Activated naive CD4-positive, alpha-beta T cell treated with anti-CD3 and anti-CD28 coated beads, Interleukin-2, amount 10 ng/mL, durations not matched to agents 7 days and 5 days (primary cell): ENCODE measurements at regions not wholly inside any gene's neighbourhood (a gene's known extent, or its start where the extent isn't known, plus 50 kb on each side); places are given as distances from the start of the nearest gene placed in this dataset.
"Not testable (repeated sequence)": the region's sequence is repeated elsewhere in the genome, so short reads cannot be mapped to it uniquely, and the experiment has no call there.

ENCODE experiments used
- CTCF ChIA-PET: fragments of 350-600 bp; sonication (Branson Sonifier 250); formaldehyde crosslinking; loops from one replicate; lab custom pipeline; 2021; ENCODE audit warnings: antibody characterized with exemption; lab: Charles Lee
- DNase-seq: peaks from one replicate; pipeline ENCODE4 v3.0.0-alpha.2; 2020
- H3K27ac Mint-ChIP-seq: one replicate; pipeline ENCODE4 v1.8.0; 2021; ENCODE audit warnings: mild to moderate bottlenecking, moderate library complexity, mixed read lengths
- H3K27me3 Mint-ChIP-seq: one replicate; pipeline ENCODE4 v1.8.0; 2021; ENCODE audit warnings: mild to moderate bottlenecking, mixed read lengths
- H3K36me3 Mint-ChIP-seq: one replicate; pipeline ENCODE4 v1.8.0; 2021; ENCODE audit warnings: mixed read lengths
- H3K4me1 Mint-ChIP-seq: one replicate; pipeline ENCODE4 v1.8.0; 2021; ENCODE audit warnings: mixed read lengths
- H3K4me3 Mint-ChIP-seq: one replicate; pipeline ENCODE4 v1.8.0; 2021; ENCODE audit warnings: mild to moderate bottlenecking, moderate library complexity, mixed read lengths
- H3K9me3 Mint-ChIP-seq: one replicate; pipeline ENCODE4 v1.8.0; 2021; ENCODE audit warnings: mixed read lengths

DNA sequence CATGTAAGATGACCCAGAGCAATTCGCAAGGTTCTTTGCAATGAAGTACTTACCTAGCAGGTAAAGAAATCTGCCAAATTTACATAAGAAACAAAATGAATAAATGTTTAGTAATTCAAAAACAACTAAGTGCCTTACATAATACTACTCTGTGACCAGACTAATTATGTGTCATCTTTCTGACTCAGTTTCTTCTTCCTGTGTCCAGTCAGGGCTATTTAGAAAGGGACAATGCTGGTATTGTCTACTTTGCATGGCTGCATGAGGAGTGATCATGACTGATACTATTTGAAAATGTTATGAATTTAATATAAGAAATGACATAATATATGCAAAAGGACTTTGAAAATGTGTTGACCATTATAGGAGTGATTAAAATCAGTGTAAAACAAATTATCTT lies 210.0 kb downstream of the TMEM161B start:
- no peaks in the 10 kb centered on the region for H3K27me3 Mint-ChIP-seq
- no peak for DNase-seq
- CTCF ChIA-PET = no interaction called here
- no peak overlapping the region for H3K4me3 Mint-ChIP-seq
- no peaks in the 10 kb centered on the region for H3K4me1 Mint-ChIP-seq
- no peak overlapping the region for H3K27ac Mint-ChIP-seq
- peaks cover 5% of the 10 kb centered on the region for H3K9me3 Mint-ChIP-seq
- no peaks in the 10 kb centered on the region for H3K36me3 Mint-ChIP-seq

DNA sequence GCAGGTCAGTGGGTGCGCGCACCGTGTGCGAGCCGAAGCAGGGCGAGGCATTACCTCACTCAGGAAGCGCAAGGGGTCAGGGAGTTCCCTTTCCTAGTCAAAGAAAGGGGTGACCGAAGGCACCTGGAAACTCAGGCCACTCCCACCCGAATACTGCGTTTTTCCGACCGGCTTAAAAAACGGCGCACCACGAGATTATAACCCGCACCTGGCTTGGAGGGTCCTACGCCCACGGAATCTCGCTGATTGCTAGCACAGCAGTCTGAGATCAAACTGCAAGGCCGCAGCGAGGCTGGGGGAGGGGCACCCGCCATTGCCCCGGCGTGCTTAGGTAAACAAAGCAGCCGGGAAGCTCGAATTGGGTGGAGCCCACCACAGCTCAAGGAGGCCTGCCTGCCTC lies 216.2 kb downstream of the TMEM161B start:
- H3K27ac Mint-ChIP-seq, H3K4me1 Mint-ChIP-seq, H3K27me3 Mint-ChIP-seq, H3K4me3 Mint-ChIP-seq, H3K36me3 Mint-ChIP-seq, CTCF ChIA-PET, DNase-seq, H3K9me3 Mint-ChIP-seq: not testable (repeated sequence)

DNA sequence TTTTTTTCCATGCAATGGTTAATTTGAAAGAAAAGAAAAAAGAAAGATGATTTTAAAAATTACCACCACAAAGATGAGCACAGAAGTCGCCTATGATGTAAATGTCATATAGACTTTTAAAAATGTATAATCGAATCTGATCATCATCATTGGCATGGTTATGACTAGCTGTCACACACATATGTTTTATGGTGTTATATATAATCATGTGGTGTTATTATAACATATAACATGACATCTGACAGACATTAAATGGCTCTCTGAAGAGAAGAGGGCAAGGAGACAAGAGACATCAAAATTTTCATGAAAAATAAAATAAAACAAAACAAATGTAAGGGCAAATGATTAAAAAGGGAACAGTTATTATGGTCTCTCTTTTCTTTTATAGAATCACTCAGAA lies 217.5 kb downstream of the TMEM161B start:
- CTCF ChIA-PET = no interaction called here
- H3K36me3 Mint-ChIP-seq = no peaks in the 10 kb centered on the region
- H3K27me3 Mint-ChIP-seq = no peaks in the 10 kb centered on the region
- no peaks in the 10 kb centered on the region for H3K4me1 Mint-ChIP-seq
- H3K4me3 Mint-ChIP-seq = no peak overlapping the region
- H3K27ac Mint-ChIP-seq = no peak overlapping the region
- DNase-seq = no peak
- no peaks in the 10 kb centered on the region for H3K9me3 Mint-ChIP-seq

- no peaks in the 10 kb centered on the region for H3K36me3 Mint-ChIP-seq
- no peaks in the 10 kb centered on the region for H3K9me3 Mint-ChIP-seq
- H3K27ac Mint-ChIP-seq = no peak overlapping the region
- no peaks in the 10 kb centered on the region for H3K27me3 Mint-ChIP-seq
- H3K4me1 Mint-ChIP-seq = no peaks in the 10 kb centered on the region
- DNase-seq = no peak
- no peak overlapping the region for H3K4me3 Mint-ChIP-seq
- CTCF ChIA-PET = no interaction called here
Observed at GRCh38 chr5:88049737-88050136, 218.9 kb downstream of the TMEM161B start.

GRCh38 chr5:88049156-88049555 lies 219.5 kb downstream of the TMEM161B start:
- Mint-ChIP-seq H3K4me3 (no peak overlapping the region), H3K4me1 (no peaks in the 10 kb centered on the region), H3K36me3 (no peaks in the 10 kb centered on the region), H3K9me3 (no peaks in the 10 kb centered on the region), H3K27me3 (no peaks in the 10 kb centered on the region), H3K27ac (no peak overlapping the region)
- CTCF ChIA-PET = no interaction called here
- DNase-seq = no peak

DNA sequence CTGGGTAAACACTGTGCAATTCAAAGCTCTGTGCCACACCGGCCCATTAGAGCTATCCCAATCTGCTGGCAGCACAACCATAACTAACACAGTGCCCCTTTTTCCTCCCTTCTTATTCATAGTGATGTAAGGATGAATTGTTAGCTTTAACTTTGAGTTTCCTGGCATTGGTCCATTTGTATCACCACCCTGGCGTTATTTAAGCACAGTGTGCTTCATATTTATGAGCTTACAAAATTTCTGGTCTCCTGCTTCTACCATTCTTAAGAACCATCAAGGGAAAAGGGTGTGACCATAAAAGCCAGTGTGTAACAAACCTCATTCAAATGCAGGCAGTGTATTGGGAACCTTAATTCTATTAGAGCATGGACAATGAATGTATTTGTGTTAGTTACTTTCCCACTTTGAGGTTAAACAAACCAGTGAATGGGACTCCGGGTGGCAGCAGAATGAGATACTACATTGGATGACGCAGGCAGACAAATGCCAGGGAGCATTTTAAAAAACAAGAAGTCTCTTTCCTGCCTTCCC lies 222.6 kb downstream of the TMEM161B start:
- DNase-seq = no peak
- H3K9me3 Mint-ChIP-seq = no peaks in the 10 kb centered on the region
- CTCF ChIA-PET = no interaction called here

GRCh38 chr5:88045165-88045564 lies 223.5 kb downstream of the TMEM161B start:
- H3K4me1 Mint-ChIP-seq = no peaks in the 10 kb centered on the region
- H3K4me3 Mint-ChIP-seq = no peak overlapping the region
- no peaks in the 10 kb centered on the region for H3K27me3 Mint-ChIP-seq
- DNase-seq = no peak
- H3K9me3 Mint-ChIP-seq = no peaks in the 10 kb centered on the region
- no peak overlapping the region for H3K27ac Mint-ChIP-seq
- CTCF ChIA-PET = no interaction called here
- no peaks in the 10 kb centered on the region for H3K36me3 Mint-ChIP-seq

More for the DNA sequence above, 222.6 kb downstream of the TMEM161B start:
- H3K4me3 Mint-ChIP-seq = no peak overlapping the region
- H3K27ac Mint-ChIP-seq = no peak overlapping the region
- H3K4me1 Mint-ChIP-seq = no peaks in the 10 kb centered on the region
- H3K27me3 Mint-ChIP-seq = no peaks in the 10 kb centered on the region
- H3K36me3 Mint-ChIP-seq = no peaks in the 10 kb centered on the region

GRCh38 chr5:88034520-88034919 lies 234.1 kb downstream of the TMEM161B start:
- Mint-ChIP-seq H3K27me3 (no peaks in the 10 kb centered on the region), H3K4me1 (no peaks in the 10 kb centered on the region), H3K9me3 (no peaks in the 10 kb centered on the region), H3K36me3 (no peaks in the 10 kb centered on the region), H3K4me3 (no peak overlapping the region), H3K27ac (no peak overlapping the region)
- CTCF ChIA-PET = no interaction called here
- no peak for DNase-seq

DNA sequence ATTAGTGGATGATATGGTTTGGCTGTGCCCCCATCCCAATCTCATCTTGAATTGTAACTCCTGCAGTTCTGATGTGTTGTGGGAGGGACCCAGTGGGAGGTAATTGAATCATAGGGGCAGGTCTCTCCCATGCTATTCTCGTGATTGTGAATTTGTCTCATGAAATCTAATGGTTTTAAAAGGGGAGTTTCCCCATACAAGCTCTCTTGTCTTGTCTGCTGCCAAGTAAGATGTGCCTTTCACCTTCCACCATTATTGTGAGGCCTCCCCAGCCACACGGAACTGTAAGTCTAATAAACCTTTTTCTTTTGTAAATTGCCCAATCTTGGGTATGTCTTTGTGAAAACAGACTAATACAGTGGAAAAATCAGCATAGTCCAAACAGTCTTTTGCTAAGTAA lies 235.5 kb downstream of the TMEM161B start:
- no peak overlapping the region for H3K27ac Mint-ChIP-seq
- no peaks in the 10 kb centered on the region for H3K4me1 Mint-ChIP-seq
- H3K27me3 Mint-ChIP-seq = no peaks in the 10 kb centered on the region
- no peak overlapping the region for H3K4me3 Mint-ChIP-seq
- no peak for DNase-seq
- CTCF ChIA-PET = no interaction called here
- H3K36me3 Mint-ChIP-seq = no peaks in the 10 kb centered on the region
- H3K9me3 Mint-ChIP-seq = no peaks in the 10 kb centered on the region

DNA sequence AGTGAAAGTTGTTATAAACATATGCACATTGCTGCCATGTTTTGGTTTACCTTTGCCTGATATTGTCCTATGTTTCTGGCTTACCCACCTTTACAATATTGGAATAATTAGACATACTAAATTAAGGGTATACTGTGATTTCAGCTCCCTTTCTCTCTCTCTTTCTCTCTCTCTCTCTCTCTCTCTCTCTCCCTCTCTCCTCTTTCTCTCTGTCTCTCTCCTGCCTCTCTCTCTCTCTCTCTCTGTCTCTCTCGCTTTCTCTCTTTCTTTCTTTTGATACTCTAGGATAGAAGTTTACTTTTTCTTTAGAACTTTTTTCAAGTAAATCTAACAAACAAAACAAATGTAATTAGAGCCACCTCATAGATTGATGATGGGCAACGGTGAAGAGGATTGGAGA lies 239.6 kb downstream of the TMEM161B start:
- H3K4me3 Mint-ChIP-seq = no peak overlapping the region

GRCh38 chr5:88021141-88021540 lies 247.5 kb downstream of the TMEM161B start:
- no peak overlapping the region for H3K27ac Mint-ChIP-seq
- no peak for DNase-seq
- CTCF ChIA-PET = no interaction called here
- no peaks in the 10 kb centered on the region for H3K9me3 Mint-ChIP-seq
- no peaks in the 10 kb centered on the region for H3K36me3 Mint-ChIP-seq
- H3K4me1 Mint-ChIP-seq = no peaks in the 10 kb centered on the region
- no peak overlapping the region for H3K4me3 Mint-ChIP-seq
- no peaks in the 10 kb centered on the region for H3K27me3 Mint-ChIP-seq

More for the DNA sequence above, 239.6 kb downstream of the TMEM161B start:
- H3K36me3 Mint-ChIP-seq = no peaks in the 10 kb centered on the region
- no peaks in the 10 kb centered on the region for H3K9me3 Mint-ChIP-seq
- no peaks in the 10 kb centered on the region for H3K4me1 Mint-ChIP-seq
- DNase-seq = no peak
- CTCF ChIA-PET = no interaction called here
- H3K27me3 Mint-ChIP-seq = no peaks in the 10 kb centered on the region
- no peak overlapping the region for H3K27ac Mint-ChIP-seq

DNA sequence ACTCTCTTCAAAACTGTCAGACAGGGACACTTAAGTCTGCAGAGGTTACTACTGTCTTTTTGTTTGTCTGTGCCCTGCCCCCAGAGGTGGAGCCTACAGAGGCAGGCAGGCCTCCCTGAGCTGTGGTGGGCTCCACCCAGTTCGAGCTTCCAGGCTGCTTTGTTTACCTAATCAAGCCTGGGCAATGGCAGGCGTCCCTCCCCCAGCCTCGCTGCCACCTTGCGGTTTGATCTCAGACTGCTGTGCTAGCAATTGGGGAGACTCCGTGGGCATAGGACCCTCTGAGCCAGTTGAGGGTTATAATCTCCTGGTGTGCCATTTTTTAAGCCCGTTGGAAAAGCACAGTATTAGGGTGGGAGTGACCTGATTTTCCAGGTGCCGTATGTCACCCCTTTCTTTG lies 253.7 kb downstream of the TMEM161B start:
- H3K36me3 Mint-ChIP-seq, H3K4me3 Mint-ChIP-seq, CTCF ChIA-PET, H3K27me3 Mint-ChIP-seq, H3K9me3 Mint-ChIP-seq, H3K4me1 Mint-ChIP-seq, H3K27ac Mint-ChIP-seq, DNase-seq: not testable (repeated sequence)

GRCh38 chr5:88000877-88001276 lies 267.8 kb downstream of the TMEM161B start:
- no peaks in the 10 kb centered on the region for H3K36me3 Mint-ChIP-seq
- no peaks in the 10 kb centered on the region for H3K27me3 Mint-ChIP-seq
- peaks cover 3% of the 10 kb centered on the region for H3K9me3 Mint-ChIP-seq
- no peak for DNase-seq
- no peak overlapping the region for H3K27ac Mint-ChIP-seq
- CTCF ChIA-PET = no interaction called here
- H3K4me1 Mint-ChIP-seq = no peaks in the 10 kb centered on the region
- no peak overlapping the region for H3K4me3 Mint-ChIP-seq

DNA sequence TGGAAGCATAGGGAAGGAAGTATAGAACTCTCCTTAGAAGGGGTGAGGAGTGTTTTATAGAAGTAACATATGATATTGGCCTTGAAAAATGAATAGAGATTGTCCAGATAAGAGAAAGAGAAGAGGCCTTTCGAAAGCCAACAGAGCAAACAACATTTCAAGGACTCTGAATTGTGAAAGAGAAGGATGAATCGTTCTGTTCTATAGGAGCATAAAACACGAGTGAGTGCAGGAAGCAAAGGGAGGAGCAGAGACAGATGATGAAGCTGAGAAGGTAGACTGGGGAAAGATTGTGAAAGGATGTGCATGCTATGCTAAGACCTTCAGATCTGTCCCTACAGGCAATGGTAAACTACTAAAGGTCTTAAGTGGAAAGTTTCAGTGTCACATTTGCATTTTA lies 271.0 kb downstream of the TMEM161B start:
- no peaks in the 10 kb centered on the region for H3K36me3 Mint-ChIP-seq
- H3K4me3 Mint-ChIP-seq = no peak overlapping the region
- no peak overlapping the region for H3K27ac Mint-ChIP-seq
- peaks cover 2% of the 10 kb centered on the region for H3K9me3 Mint-ChIP-seq
- H3K27me3 Mint-ChIP-seq = no peaks in the 10 kb centered on the region
- DNase-seq = no peak
- CTCF ChIA-PET = no interaction called here
- no peaks in the 10 kb centered on the region for H3K4me1 Mint-ChIP-seq

GRCh38 chr5:87966213-87966612 lies 302.4 kb downstream of the TMEM161B start:
- Mint-ChIP-seq H3K27ac (no peak overlapping the region), H3K4me1 (no peaks in the 10 kb centered on the region), H3K9me3 (no peaks in the 10 kb centered on the region), H3K36me3 (no peaks in the 10 kb centered on the region), H3K4me3 (no peak overlapping the region), H3K27me3 (no peaks in the 10 kb centered on the region)
- CTCF ChIA-PET = no interaction called here
- DNase-seq = no peak

DNA sequence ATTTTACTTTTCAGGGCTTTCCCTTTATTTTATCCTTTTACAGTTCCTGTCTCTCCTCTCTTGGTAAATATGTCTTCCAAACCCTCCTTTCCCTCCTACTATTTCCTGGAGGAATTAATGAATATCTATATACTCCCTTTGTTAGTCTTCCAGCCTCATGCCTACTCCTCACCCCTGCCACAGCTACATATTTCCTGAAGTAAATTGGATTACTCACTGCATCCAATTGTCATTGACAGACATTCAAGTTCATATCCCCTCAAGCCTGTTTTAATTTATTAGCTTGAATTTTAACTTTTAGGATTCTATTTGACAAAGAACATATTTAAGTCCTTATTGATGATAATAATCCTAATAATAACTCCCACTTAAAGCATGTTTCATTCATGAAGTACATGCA lies 314.5 kb downstream of the TMEM161B start:
- H3K27me3 Mint-ChIP-seq = no peaks in the 10 kb centered on the region
- no peaks in the 10 kb centered on the region for H3K9me3 Mint-ChIP-seq
- H3K27ac Mint-ChIP-seq = no peak overlapping the region
- no peak overlapping the region for H3K4me3 Mint-ChIP-seq
- no peak for DNase-seq
- H3K4me1 Mint-ChIP-seq = no peaks in the 10 kb centered on the region
- H3K36me3 Mint-ChIP-seq = no peaks in the 10 kb centered on the region
- CTCF ChIA-PET = no interaction called here
